ENCODE measurements at regions not wholly inside any gene's neighbourhood (a gene's known extent, or its start where the extent isn't known, plus 50 kb on each side); places are given as distances from the start of the nearest gene placed in this dataset.

GRCh38 chr12:60052483-60052882, 456.7 kb downstream of the SLC16A7 start:
- no peak for DNase-seq

- DNase-seq, result no peak
These were observed 463.4 kb downstream of the SLC16A7 start for GRCh38 chr12:60059180-60059579.

GRCh38 chr12:60066655-60067054, 470.8 kb downstream of the SLC16A7 start:
- no peak for DNase-seq

GRCh38 chr12:60070552-60070951, 474.7 kb downstream of the SLC16A7 start:
- no peak for DNase-seq

GRCh38 chr12:60071759-60072191, 475.9 kb downstream of the SLC16A7 start:
- DNase-seq, result no peak

GRCh38 chr12:60072911-60073310, 477.1 kb downstream of the SLC16A7 start:
- DNase-seq, result no peak

- DNase-seq, result no peak
These were observed 479.3 kb downstream of the SLC16A7 start for GRCh38 chr12:60075091-60075490.

GRCh38 chr12:60078026-60078425, 482.2 kb downstream of the SLC16A7 start:
- DNase-seq, result no peak

GRCh38 chr12:60093428-60093827, 497.6 kb downstream of the SLC16A7 start:
- no peak for DNase-seq

- no peak for DNase-seq
These were observed 498.6 kb downstream of the SLC16A7 start for GRCh38 chr12:60094436-60094835.

GRCh38 chr12:60096727-60097126, 500.9 kb downstream of the SLC16A7 start:
- DNase-seq, result no peak

GRCh38 chr12:60100160-60100559, 504.3 kb downstream of the SLC16A7 start:
- DNase-seq, result no peak

GRCh38 chr12:60100852-60101251, 505.0 kb downstream of the SLC16A7 start:
- no peak for DNase-seq

GRCh38 chr12:60101715-60102114, 505.9 kb downstream of the SLC16A7 start:
- DNase-seq, result no peak

- no peak for DNase-seq
These were observed 510.4 kb downstream of the SLC16A7 start for GRCh38 chr12:60106214-60106613.

GRCh38 chr12:60107992-60108391, 512.2 kb downstream of the SLC16A7 start:
- no peak for DNase-seq

GRCh38 chr12:60112063-60112462, 516.2 kb downstream of the SLC16A7 start:
- DNase-seq, result no peak

GRCh38 chr12:60112763-60113162, 516.9 kb downstream of the SLC16A7 start:
- DNase-seq, result no peak

- no peak for DNase-seq
These were observed 518.3 kb downstream of the SLC16A7 start for GRCh38 chr12:60114169-60114568.

GRCh38 chr12:60119327-60119726, 523.5 kb downstream of the SLC16A7 start:
- DNase-seq, result no peak

GRCh38 chr12:60120199-60120598, 524.4 kb downstream of the SLC16A7 start:
- no peak for DNase-seq

GRCh38 chr12:60123557-60123956, 527.7 kb downstream of the SLC16A7 start:
- DNase-seq, result no peak

- DNase-seq, result no peak
These were observed 541.7 kb downstream of the SLC16A7 start for GRCh38 chr12:60137513-60137912.

GRCh38 chr12:60138526-60138925, 542.7 kb downstream of the SLC16A7 start:
- DNase-seq, result no peak

- no peak for DNase-seq
These were observed 548.6 kb downstream of the SLC16A7 start for GRCh38 chr12:60144395-60144794.

GRCh38 chr12:60148109-60148508, 552.3 kb downstream of the SLC16A7 start:
- DNase-seq, result no peak

Measured in activated naive CD4-positive, alpha-beta T cell treated with Interleukin-2 at 50 U/mL for 16 hours (primary cell).